PFSK-1 (cell line): ENCODE measurements at regions not wholly inside any gene's neighbourhood (a gene's known extent, or its start where the extent isn't known, plus 50 kb on each side); places are given as distances from the start of the nearest gene placed in this dataset.

Experiments
- SIN3A ChIP-seq: IDR thresholded peaks from 2 replicates; pipeline ENCODE4 v1.6.1; 2012; ENCODE audit warnings: mild to moderate bottlenecking, low read length, moderate library complexity, borderline replicate concordance; ENCODE audit not compliant: insufficient read depth
- TAF1 ChIP-seq: IDR thresholded peaks from 2 replicates; pipeline ENCODE4 v1.6.1; 2012; ENCODE audit warnings: low read length, control low read depth, borderline replicate concordance; ENCODE audit not compliant: insufficient read depth

- TF ChIP-seq TAF1 (no peak), SIN3A (no peak)
Measured at GRCh38 chr17:70011750-70012149, 63.3 kb upstream of the KCNJ16 start.
